ENCODE measurements at regions not wholly inside any gene's neighbourhood (a gene's known extent, or its start where the extent isn't known, plus 50 kb on each side); places are given as distances from the start of the nearest gene placed in this dataset.
"Not testable (repeated sequence)": the region's sequence is repeated elsewhere in the genome, so short reads cannot be mapped to it uniquely, and the experiment has no call there.

- H3K4me1 ChIP-seq (replicated peaks in 1 of 2); in situ Hi-C loops (cut with MboI; ENCODE audit: low pct_unique_long_range_greater_than_20kb in 2 of 9, low sequenced_read_pairs in 9 of 9, unreplicated experiment in 9 of 9); ATAC-seq (replicated peaks in 6 of 8); H3K27ac ChIP-seq; H3K4me3 ChIP-seq: not testable (repeated sequence)
- WGBS, 10 experiments, result 20 to 81% (median 71%) methylated on average over 1 to 8 of the region's 9 CpGs; no CpG with 5 or more reads in 5 of the 10 experiments
Measured at GRCh38 chr6:63053206-63053605, 158.1 kb upstream of the FKBP1C start.

GRCh38 chr6:63058601-63059000 is 152.7 kb upstream of the FKBP1C start:
- H3K4me3 ChIP-seq, result no peak overlapping the region
- in situ Hi-C loops (cut with MboI; ENCODE audit: low pct_unique_long_range_greater_than_20kb in 2 of 9, low sequenced_read_pairs in 9 of 9, unreplicated experiment in 9 of 9), result no loop called here
- H3K4me1 ChIP-seq (replicated peaks in 1 of 2), result no peaks in the 10 kb centered on the region
- H3K27ac ChIP-seq, result no peak overlapping the region
- 0 to 90% (median 58%) methylated on average over 1 to 2 of the region's 2 CpGs for WGBS, 10 experiments
- ATAC-seq (replicated peaks in 6 of 8), result peak in 1 of 8 experiments; percentile 41

- WGBS, 10 experiments, result 0 to 100% (median 55%) methylated on average over 1 to 3 of the region's 3 CpGs; no CpG with 5 or more reads in 1 of the 10 experiments
- Histone ChIP-seq H3K4me3 (no peak overlapping the region), H3K4me1 (replicated peaks in 1 of 2) (no peaks in the 10 kb centered on the region), H3K27ac (no peak overlapping the region)
- ATAC-seq (replicated peaks in 6 of 8), result peak in 2 of 8 experiments; percentile 64 to 70
- in situ Hi-C loops (cut with MboI; ENCODE audit: low pct_unique_long_range_greater_than_20kb in 2 of 9, low sequenced_read_pairs in 9 of 9, unreplicated experiment in 9 of 9), result no loop called here
Measured at GRCh38 chr6:63063631-63064271, 147.5 kb upstream of the FKBP1C start.

DNA sequence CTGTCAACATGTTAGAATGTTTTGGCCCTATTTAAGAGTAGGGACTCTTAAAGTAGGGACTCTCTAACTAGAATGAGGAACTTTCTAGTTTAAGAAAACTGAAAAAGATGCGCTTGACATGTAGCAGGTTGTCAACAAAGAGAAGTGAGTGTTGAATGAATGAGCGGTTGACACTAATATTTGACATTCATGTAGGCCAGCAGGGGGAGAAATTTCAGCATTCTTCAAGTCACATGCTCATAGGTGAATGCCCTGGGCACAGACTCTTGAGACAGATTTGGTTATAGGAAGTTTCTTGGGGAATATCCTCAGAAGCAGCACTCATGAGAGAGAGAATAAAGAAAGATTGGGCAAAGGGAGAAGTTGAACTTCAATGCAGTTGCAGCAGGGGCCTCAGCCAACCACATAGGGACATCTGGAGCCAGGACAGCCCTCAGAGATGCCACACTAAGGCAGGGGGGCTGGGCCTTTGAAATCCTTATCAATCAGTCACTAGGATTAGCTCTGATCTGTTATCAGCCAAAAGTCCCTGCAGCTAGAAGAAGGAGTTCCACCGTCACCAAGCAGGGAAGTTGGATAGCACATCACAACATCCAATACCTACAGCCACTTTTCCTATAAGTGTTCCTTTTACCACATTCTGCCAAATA is 145.1 kb upstream of the FKBP1C start:
- in situ Hi-C loops (cut with MboI; ENCODE audit: low pct_unique_long_range_greater_than_20kb in 2 of 9, low sequenced_read_pairs in 9 of 9, unreplicated experiment in 9 of 9), result no loop called here
- peak in 3 of 8 experiments; percentile 35 to 72 (median 47) for ATAC-seq (replicated peaks in 6 of 8)
- Histone ChIP-seq H3K4me1 (replicated peaks in 1 of 2) (no peaks in the 10 kb centered on the region), H3K27ac (no peak overlapping the region), H3K4me3 (no peak overlapping the region)
- WGBS, 10 experiments, result 10 to 70% (median 48%) methylated on average over 1 to 3 of the region's 3 CpGs; no CpG with 5 or more reads in 1 of the 10 experiments

DNA sequence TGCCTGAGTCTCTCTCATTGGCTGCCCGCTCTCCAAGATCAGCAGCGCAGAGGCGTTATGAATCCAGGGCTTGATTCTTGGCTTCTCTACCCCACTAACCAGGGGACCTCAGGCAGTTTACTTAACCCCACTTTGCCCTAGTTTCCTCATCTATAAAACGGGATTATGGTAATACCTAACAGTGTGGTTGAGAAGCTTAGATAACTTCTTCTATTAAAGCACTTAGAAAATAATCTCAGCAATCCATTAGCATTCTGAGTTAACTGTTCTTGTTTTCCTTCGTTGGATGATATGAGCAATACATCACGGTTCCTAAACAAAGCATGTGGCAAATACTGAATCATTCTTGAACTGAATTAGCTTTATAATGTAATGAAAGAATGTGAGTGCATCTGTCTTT is 116.3 kb upstream of the FKBP1C start:
- H3K27ac ChIP-seq, result no peak overlapping the region
- 31 to 94% (median 82%) methylated on average over 2 to 6 of the region's 6 CpGs; no CpG with 5 or more reads in 1 of the 10 experiments for WGBS, 10 experiments
- H3K4me3 ChIP-seq, result no peak overlapping the region
- peak in 4 of 8 experiments; percentile 15 to 53 (median 26) for ATAC-seq (replicated peaks in 6 of 8)
- in situ Hi-C loops (cut with MboI; ENCODE audit: low pct_unique_long_range_greater_than_20kb in 2 of 9, low sequenced_read_pairs in 9 of 9, unreplicated experiment in 9 of 9), result no loop called here
- no peaks in the 10 kb centered on the region for H3K4me1 ChIP-seq (replicated peaks in 1 of 2)

DNA sequence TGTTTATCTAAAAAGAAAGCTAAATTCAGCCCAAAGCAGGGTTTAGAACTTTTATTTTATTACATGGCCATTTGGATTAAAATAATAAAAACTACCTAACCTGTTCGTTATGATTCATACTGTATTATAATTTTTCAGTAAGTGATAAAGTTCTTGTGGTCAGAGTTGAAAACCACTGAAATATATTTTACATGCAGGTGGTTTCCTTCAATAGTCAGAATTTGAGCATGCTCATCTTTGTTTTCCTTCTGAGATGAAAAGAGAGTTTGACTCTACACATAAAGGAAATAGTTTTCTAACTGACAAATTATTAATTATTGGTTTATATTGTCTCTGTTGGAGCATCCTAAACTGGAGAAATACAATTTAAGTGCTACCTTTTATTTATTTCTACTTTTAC is 114.0 kb upstream of the FKBP1C start:
- H3K4me3 ChIP-seq, result no peak overlapping the region
- no peak overlapping the region for H3K27ac ChIP-seq
- no peak for ATAC-seq (replicated peaks in 6 of 8)
- no peaks in the 10 kb centered on the region for H3K4me1 ChIP-seq (replicated peaks in 1 of 2)
- WGBS, 10 experiments, result 0% methylated on average over 1 of the region's 1 CpG; no CpG with 5 or more reads in 2 of the 10 experiments
- in situ Hi-C loops (cut with MboI; ENCODE audit: low pct_unique_long_range_greater_than_20kb in 2 of 9, low sequenced_read_pairs in 9 of 9, unreplicated experiment in 9 of 9), result no loop called here

DNA sequence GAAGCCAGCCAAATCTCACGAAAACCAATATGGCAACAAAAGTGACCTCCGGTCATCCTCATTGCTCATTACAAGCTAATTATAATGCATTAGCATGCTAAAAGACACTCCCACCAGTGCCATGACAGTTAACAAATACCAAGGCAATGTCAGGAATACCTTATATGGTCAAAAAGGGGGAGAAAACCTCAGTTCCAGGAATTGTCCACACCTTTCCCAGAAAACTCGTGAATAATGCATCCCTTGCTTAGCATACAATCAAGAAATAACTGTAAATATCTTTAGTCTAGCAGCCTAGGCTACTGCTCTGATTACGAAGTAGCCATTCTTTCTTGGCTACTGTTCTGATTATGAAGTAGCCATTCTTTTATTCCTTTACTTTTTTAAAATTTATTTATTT is 112.5 kb upstream of the FKBP1C start:
- ATAC-seq (replicated peaks in 6 of 8), result peak in 3 of 8 experiments; percentile 46 to 69 (median 55)
- Histone ChIP-seq H3K27ac (no peak overlapping the region), H3K4me1 (replicated peaks in 1 of 2) (no peaks in the 10 kb centered on the region), H3K4me3 (no peak overlapping the region)
- in situ Hi-C loops (cut with MboI; ENCODE audit: low pct_unique_long_range_greater_than_20kb in 2 of 9, low sequenced_read_pairs in 9 of 9, unreplicated experiment in 9 of 9), result no loop called here
- 0 to 76% (median 58%) methylated on average over 2 to 4 of the region's 4 CpGs for WGBS, 10 experiments

GRCh38 chr6:63099772-63100459 is 111.4 kb upstream of the FKBP1C start:
- ATAC-seq (replicated peaks in 6 of 8), result peak in 2 of 8 experiments; percentile 43 to 77
- no peaks in the 10 kb centered on the region for H3K4me1 ChIP-seq (replicated peaks in 1 of 2)
- no peak overlapping the region for H3K27ac ChIP-seq
- no peak overlapping the region for H3K4me3 ChIP-seq
- 40 to 95% (median 80%) methylated on average over 1 to 5 of the region's 6 CpGs; no CpG with 5 or more reads in 1 of the 10 experiments for WGBS, 10 experiments
- in situ Hi-C loops (cut with MboI; ENCODE audit: low pct_unique_long_range_greater_than_20kb in 2 of 9, low sequenced_read_pairs in 9 of 9, unreplicated experiment in 9 of 9), result no loop called here

DNA sequence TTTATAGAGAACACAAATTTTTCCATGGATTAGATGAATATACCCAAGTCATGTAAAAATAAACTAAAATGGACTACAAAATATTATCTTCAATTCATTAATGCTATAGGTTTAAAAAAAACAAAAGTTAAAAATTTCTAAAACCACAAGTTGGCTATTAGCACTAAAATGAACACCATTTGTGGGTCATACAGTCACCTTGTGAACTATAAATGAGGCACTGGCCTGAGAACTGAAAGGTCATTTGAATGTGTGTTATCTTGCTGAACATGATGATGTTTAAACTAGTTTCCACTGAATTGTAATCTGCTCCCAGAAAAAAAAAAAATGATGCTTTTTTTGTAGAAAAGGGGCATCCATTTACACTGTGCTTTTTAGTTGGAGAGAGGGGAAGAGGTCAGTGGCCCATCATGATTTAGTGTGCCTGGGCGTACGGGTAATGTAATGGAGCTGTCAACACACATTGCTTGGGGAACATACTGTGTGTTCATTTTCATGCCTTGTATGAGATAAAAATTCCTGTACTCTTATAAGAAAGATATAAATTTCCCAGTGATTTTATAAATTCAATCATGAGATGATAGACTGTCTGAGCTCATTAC is 96.6 kb upstream of the FKBP1C start:
- WGBS, 10 experiments, result 14 to 65% (median 47%) methylated on average over 2 of the region's 2 CpGs; no CpG with 5 or more reads in 3 of the 10 experiments
- Histone ChIP-seq H3K4me1 (replicated peaks in 1 of 2) (peaks cover 0 to 14% of the 10 kb centered on the region in 2 donors), H3K4me3 (no peak overlapping the region), H3K27ac (no peak overlapping the region)
- ATAC-seq (replicated peaks in 6 of 8), result peak in 4 of 8 experiments; percentile 74 to 96 (median 92)
- in situ Hi-C loops (cut with MboI; ENCODE audit: low pct_unique_long_range_greater_than_20kb in 2 of 9, low sequenced_read_pairs in 9 of 9, unreplicated experiment in 9 of 9), result no loop called here

- peak in 2 of 8 experiments; percentile 22 to 43 for ATAC-seq (replicated peaks in 6 of 8)
- Histone ChIP-seq H3K4me3 (no peak overlapping the region), H3K4me1 (replicated peaks in 1 of 2) (no peaks in the 10 kb centered on the region), H3K27ac (no peak overlapping the region)
- 0 to 100% (median 26%) methylated on average over 1 to 2 of the region's 2 CpGs; no CpG with 5 or more reads in 2 of the 10 experiments for WGBS, 10 experiments
- in situ Hi-C loops (cut with MboI; ENCODE audit: low pct_unique_long_range_greater_than_20kb in 2 of 9, low sequenced_read_pairs in 9 of 9, unreplicated experiment in 9 of 9), result no loop called here
Measured at GRCh38 chr6:63121166-63121565, 90.1 kb upstream of the FKBP1C start.

DNA sequence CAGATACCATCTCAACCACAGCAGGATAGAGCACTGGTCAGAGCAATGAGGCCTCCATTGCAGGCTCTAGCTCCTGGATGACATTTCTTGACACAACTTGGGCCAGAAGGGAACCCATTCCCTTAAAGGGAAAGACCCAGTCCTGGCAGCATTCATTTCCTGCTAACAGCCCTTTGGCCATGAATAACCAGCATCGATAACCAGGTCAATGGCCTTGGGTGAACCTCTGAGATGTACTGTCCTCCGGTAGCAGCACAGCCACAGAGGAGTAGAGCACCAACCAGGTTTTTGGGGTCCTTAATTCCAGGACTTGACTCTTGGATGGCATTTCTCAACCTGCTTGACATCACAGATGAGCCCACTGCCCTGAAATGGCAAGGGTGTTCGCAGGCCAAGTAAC is 71.2 kb upstream of the FKBP1C start:
- H3K4me1 ChIP-seq (replicated peaks in 1 of 2), result no peaks in the 10 kb centered on the region
- 20 to 100% (median 83%) methylated on average over 1 to 3 of the region's 3 CpGs; no CpG with 5 or more reads in 1 of the 10 experiments for WGBS, 10 experiments
- in situ Hi-C loops (cut with MboI; ENCODE audit: low pct_unique_long_range_greater_than_20kb in 2 of 9, low sequenced_read_pairs in 9 of 9, unreplicated experiment in 9 of 9), result no loop called here
- ATAC-seq (replicated peaks in 6 of 8), result no peak
- H3K4me3 ChIP-seq, result no peak overlapping the region
- no peak overlapping the region for H3K27ac ChIP-seq

- no peak for ATAC-seq (replicated peaks in 6 of 8)
- no peaks in the 10 kb centered on the region for H3K4me1 ChIP-seq (replicated peaks in 1 of 2)
- 10 to 100% (median 72%) methylated on average over 1 to 2 of the region's 2 CpGs; no CpG with 5 or more reads in 4 of the 10 experiments for WGBS, 10 experiments
- in situ Hi-C loops (cut with MboI; ENCODE audit: low pct_unique_long_range_greater_than_20kb in 2 of 9, low sequenced_read_pairs in 9 of 9, unreplicated experiment in 9 of 9), result no loop called here
- H3K4me3 ChIP-seq, result no peak overlapping the region
- no peak overlapping the region for H3K27ac ChIP-seq
Measured at GRCh38 chr6:63140692-63141318, 70.5 kb upstream of the FKBP1C start.

Measured in motor neuron (in vitro differentiated cells).